GM21786 (cell line): ENCODE measurements at regions not wholly inside any gene's neighbourhood (a gene's known extent, or its start where the extent isn't known, plus 50 kb on each side); places are given as distances from the start of the nearest gene placed in this dataset.
"Not testable (repeated sequence)": the region's sequence is repeated elsewhere in the genome, so short reads cannot be mapped to it uniquely, and the experiment has no call there.

Experiments
- ATAC-seq: cut with Tn5 transposase; IDR thresholded peaks from one replicate; pipeline ENCODE4 v1.9.1; 2021; ENCODE audit not compliant: unreplicated experiment

GRCh38 chr6:140201787-140202458 lies 827.5 kb upstream of the CITED2 start:
- no peak for ATAC-seq

GRCh38 chr6:140193269-140193668 lies 818.8 kb upstream of the CITED2 start:
- ATAC-seq = no peak

- ATAC-seq = no peak
Measured at GRCh38 chr6:140192018-140192417, 817.6 kb upstream of the CITED2 start.

- not testable (repeated sequence) for ATAC-seq
Measured at GRCh38 chr6:140189263-140189662, 814.8 kb upstream of the CITED2 start.

GRCh38 chr6:140185991-140186390 lies 811.5 kb upstream of the CITED2 start:
- ATAC-seq = no peak

GRCh38 chr6:140183881-140184280 lies 809.4 kb upstream of the CITED2 start:
- no peak for ATAC-seq

GRCh38 chr6:140182821-140183220 lies 808.4 kb upstream of the CITED2 start:
- ATAC-seq = no peak

- ATAC-seq = no peak
Measured at GRCh38 chr6:140181876-140182275, 807.4 kb upstream of the CITED2 start.

GRCh38 chr6:140180306-140180705 lies 805.9 kb upstream of the CITED2 start:
- ATAC-seq = no peak

GRCh38 chr6:140178935-140179334 lies 804.5 kb upstream of the CITED2 start:
- no peak for ATAC-seq

GRCh38 chr6:140178520-140178919 lies 804.1 kb upstream of the CITED2 start:
- ATAC-seq = no peak

- no peak for ATAC-seq
Measured at GRCh38 chr6:140176306-140176705, 801.9 kb upstream of the CITED2 start.

GRCh38 chr6:140175486-140175885 lies 801.0 kb upstream of the CITED2 start:
- ATAC-seq = no peak

- ATAC-seq = no peak
Measured at GRCh38 chr6:140174524-140174923, 800.1 kb upstream of the CITED2 start.

GRCh38 chr6:140168365-140168764 lies 793.9 kb upstream of the CITED2 start:
- no peak for ATAC-seq

GRCh38 chr6:140160909-140161308 lies 786.5 kb upstream of the CITED2 start:
- no peak for ATAC-seq

GRCh38 chr6:140160494-140160893 lies 786.0 kb upstream of the CITED2 start:
- ATAC-seq = no peak

- no peak for ATAC-seq
Measured at GRCh38 chr6:140156131-140156530, 781.7 kb upstream of the CITED2 start.

GRCh38 chr6:140155451-140156126 lies 781.1 kb upstream of the CITED2 start:
- no peak for ATAC-seq

GRCh38 chr6:140153703-140154102 lies 779.3 kb upstream of the CITED2 start:
- ATAC-seq = no peak

GRCh38 chr6:140147825-140148814 lies 773.7 kb upstream of the CITED2 start:
- not testable (repeated sequence) for ATAC-seq
